Hepatocyte (in vitro differentiated cells): ENCODE measurements at regions not wholly inside any gene's neighbourhood (a gene's known extent, or its start where the extent isn't known, plus 50 kb on each side); places are given as distances from the start of the nearest gene placed in this dataset.

Source experiments
- DNase-seq: peaks from one replicate; pipeline ENCODE4 v3.0.0-alpha.2; 2016; ENCODE audit warnings: low spot score
- H2AFZ ChIP-seq: fragments of 200-600 bp; sonication (generic); 2 replicates; pipeline ENCODE4 v1.6.0; 2016; ENCODE audit warnings: antibody characterized with exemption, mild to moderate bottlenecking
- H3K27ac ChIP-seq: fragments of 200-600 bp; sonication (generic); 2 replicates; pipeline ENCODE4 v1.5.1; 2016; ENCODE audit warnings: mild to moderate bottlenecking
- H3K27me3 ChIP-seq: fragments of 200-600 bp; sonication (generic); 2 replicates; pipeline ENCODE4 v1.6.1; 2016
- H3K36me3 ChIP-seq: fragments of 200-600 bp; sonication (generic); replicated peaks from 2 replicates; pipeline ENCODE4 v1.5.1; 2016; ENCODE audit warnings: low read depth; ENCODE audit not compliant: insufficient read depth
- H3K4me1 ChIP-seq: fragments of 200-600 bp; sonication (generic); 2 replicates; pipeline ENCODE4 v1.5.1; 2016; ENCODE audit warnings: mild to moderate bottlenecking, moderate library complexity; ENCODE audit not compliant: insufficient read depth
- H3K4me2 ChIP-seq: fragments of 200-600 bp; sonication (generic); 2 replicates; pipeline ENCODE4 v1.6.0; 2016
- H3K4me3 ChIP-seq: fragments of 200-600 bp; sonication (generic); 2 replicates; pipeline ENCODE4 v1.5.1; 2016; ENCODE audit warnings: mild to moderate bottlenecking
- H3K79me2 ChIP-seq: fragments of 200-600 bp; sonication (generic); 2 replicates; pipeline ENCODE4 v1.6.0; 2017; ENCODE audit warnings: mild to moderate bottlenecking
- H3K9me2 ChIP-seq: fragments of 200-600 bp; sonication (generic); replicated peaks from 2 replicates; pipeline ENCODE4 v1.6.0; 2017; ENCODE audit warnings: mild to moderate bottlenecking; ENCODE audit not compliant: insufficient read depth
- H3K9me3 ChIP-seq: fragments of 200-600 bp; sonication (generic); 2 replicates; pipeline ENCODE4 v1.5.1; 2016; ENCODE audit warnings: low read depth, mild to moderate bottlenecking
- H4K20me1 ChIP-seq: fragments of 200-600 bp; sonication (generic); 2 replicates; pipeline ENCODE4 v1.6.0; 2016; ENCODE audit warnings: mild to moderate bottlenecking; ENCODE audit not compliant: insufficient read depth, poor library complexity, severe bottlenecking
- EZH2 ChIP-seq: fragments of 200-600 bp; sonication (generic); IDR thresholded peaks from 2 replicates; pipeline ENCODE4 v1.6.1; 2016; ENCODE audit warnings: antibody characterized with exemption, mild to moderate bottlenecking, borderline replicate concordance
- EZH2phosphoT487 ChIP-seq: fragments of 200-600 bp; sonication (generic); IDR thresholded peaks from one replicate; pipeline ENCODE4 v1.6.1; 2018; ENCODE audit warnings: antibody characterized with exemption, mild to moderate bottlenecking, low read depth, moderate library complexity; ENCODE audit not compliant: unreplicated experiment, severe bottlenecking
- WGBS: methylation state at CpG from one replicate; pipeline ENCODE4 v1.1.6; 2016; ENCODE audit warnings: low lambda C conversion rate; ENCODE audit errors: missing lambda C conversion rate; 5-methylcytosine and 5-hydroxymethylcytosine counted together
- TF ChIP-seq, protein P1 (sequence below): fragments of 200-600 bp; sonication (generic); IDR thresholded peaks from 2 replicates; pipeline ENCODE4 v1.5.1; 2016; ENCODE audit warnings: antibody characterized with exemption, mild to moderate bottlenecking; ENCODE audit not compliant: poor library complexity

DNA sequence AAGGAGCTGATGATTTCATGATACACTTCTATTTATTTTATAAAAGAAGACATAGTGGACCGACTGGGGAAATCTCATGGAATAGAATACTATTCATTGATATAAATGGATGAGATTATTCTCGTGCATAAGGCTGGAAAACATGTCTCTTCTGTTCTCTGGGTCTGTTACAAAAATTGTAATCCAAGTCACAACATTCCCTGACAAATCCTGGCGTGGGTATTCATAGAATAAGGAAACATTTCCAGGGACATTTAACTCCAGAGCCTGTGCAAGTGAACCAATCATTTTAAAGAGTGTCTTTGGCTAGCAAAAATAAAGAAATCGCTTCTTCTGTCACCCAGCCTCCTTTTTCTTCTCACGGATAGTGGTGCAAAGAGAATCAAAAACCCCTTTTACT, 1148.5 kb upstream of the AUTS2 start:
- DNase-seq, result no peak
- TF ChIP-seq, protein P1, sequence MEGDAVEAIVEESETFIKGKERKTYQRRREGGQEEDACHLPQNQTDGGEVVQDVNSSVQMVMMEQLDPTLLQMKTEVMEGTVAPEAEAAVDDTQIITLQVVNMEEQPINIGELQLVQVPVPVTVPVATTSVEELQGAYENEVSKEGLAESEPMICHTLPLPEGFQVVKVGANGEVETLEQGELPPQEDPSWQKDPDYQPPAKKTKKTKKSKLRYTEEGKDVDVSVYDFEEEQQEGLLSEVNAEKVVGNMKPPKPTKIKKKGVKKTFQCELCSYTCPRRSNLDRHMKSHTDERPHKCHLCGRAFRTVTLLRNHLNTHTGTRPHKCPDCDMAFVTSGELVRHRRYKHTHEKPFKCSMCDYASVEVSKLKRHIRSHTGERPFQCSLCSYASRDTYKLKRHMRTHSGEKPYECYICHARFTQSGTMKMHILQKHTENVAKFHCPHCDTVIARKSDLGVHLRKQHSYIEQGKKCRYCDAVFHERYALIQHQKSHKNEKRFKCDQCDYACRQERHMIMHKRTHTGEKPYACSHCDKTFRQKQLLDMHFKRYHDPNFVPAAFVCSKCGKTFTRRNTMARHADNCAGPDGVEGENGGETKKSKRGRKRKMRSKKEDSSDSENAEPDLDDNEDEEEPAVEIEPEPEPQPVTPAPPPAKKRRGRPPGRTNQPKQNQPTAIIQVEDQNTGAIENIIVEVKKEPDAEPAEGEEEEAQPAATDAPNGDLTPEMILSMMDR, result no peak
- TF ChIP-seq EZH2 (no peak), EZH2phosphoT487 (no peak)
- H3K79me2 ChIP-seq, result no peaks in the 10 kb centered on the region

DNA sequence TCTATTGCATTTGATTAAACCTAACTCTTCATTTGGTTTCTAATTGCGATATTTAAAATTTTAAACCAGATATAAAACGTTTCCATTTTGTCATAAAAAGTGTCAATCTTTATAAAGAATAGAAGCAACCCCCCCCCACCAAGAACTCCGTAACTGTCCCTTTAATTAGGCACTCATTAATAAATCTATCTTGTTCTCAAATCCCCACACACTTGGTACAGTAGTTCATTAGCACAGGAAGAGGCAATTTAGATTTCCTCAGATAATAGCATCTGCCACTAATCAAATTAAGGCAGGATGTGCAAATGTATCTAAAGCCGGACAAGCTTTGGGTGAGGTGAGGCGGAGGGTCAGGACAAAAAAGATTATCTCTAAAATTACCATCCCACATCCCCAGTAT, 1143.3 kb upstream of the AUTS2 start:
- no peak for DNase-seq
- H3K9me2 ChIP-seq, result no peaks in the 10 kb centered on the region
- H3K27ac ChIP-seq, result no peak overlapping the region
- H4K20me1 ChIP-seq, result no peaks in the 10 kb centered on the region
- no peaks in the 10 kb centered on the region for H3K27me3 ChIP-seq
- TF ChIP-seq, protein P1, result no peak
- TF ChIP-seq EZH2phosphoT487 (no peak), EZH2 (no peak)
- no peaks in the 10 kb centered on the region for H3K4me1 ChIP-seq
- H3K36me3 ChIP-seq, result no peaks in the 10 kb centered on the region
- no peaks in the 10 kb centered on the region for H3K79me2 ChIP-seq
- no peak overlapping the region for H3K4me2 ChIP-seq
- H2AFZ ChIP-seq, result no peak overlapping the region
- 73% methylated on average over 5 of the region's 5 CpGs for WGBS
- H3K9me3 ChIP-seq, result no peaks in the 10 kb centered on the region
- no peak overlapping the region for H3K4me3 ChIP-seq

More for the DNA sequence above, 1148.5 kb upstream of the AUTS2 start:
- no peaks in the 10 kb centered on the region for H3K27me3 ChIP-seq
- H3K4me3 ChIP-seq, result no peak overlapping the region
- H4K20me1 ChIP-seq, result no peaks in the 10 kb centered on the region
- no peaks in the 10 kb centered on the region for H3K36me3 ChIP-seq
- H3K4me2 ChIP-seq, result no peak overlapping the region
- no peak overlapping the region for H3K27ac ChIP-seq
- H3K4me1 ChIP-seq, result no peaks in the 10 kb centered on the region
- H3K9me3 ChIP-seq, result no peaks in the 10 kb centered on the region
- no peaks in the 10 kb centered on the region for H3K9me2 ChIP-seq
- no peak overlapping the region for H2AFZ ChIP-seq
- 87% methylated on average over 5 of the region's 5 CpGs for WGBS

DNA sequence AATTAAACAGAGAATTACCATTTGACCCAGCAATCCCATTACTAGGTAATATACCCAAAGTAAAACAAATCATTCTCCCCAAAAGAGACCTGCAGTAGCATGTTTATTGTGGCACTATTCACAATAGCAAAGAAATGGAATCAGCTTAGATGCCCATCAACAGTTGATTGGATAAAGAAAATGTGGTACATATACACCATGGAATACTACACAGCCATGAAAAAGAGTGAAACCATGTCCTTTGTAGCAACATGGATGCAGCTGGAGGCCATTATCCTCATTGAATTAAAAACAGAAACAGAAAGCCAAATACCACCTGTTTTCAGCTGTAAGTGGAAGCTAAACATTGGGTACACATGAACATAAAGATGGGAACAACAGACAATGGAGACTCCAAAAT, 1141.8 kb upstream of the AUTS2 start:
- no peak for DNase-seq
- Histone ChIP-seq H3K79me2 (no peaks in the 10 kb centered on the region), H3K4me3 (no peak overlapping the region), H3K9me2 (no peaks in the 10 kb centered on the region), H3K27me3 (no peaks in the 10 kb centered on the region), H3K4me1 (no peaks in the 10 kb centered on the region), H3K27ac (no peak overlapping the region), H2AFZ (no peak overlapping the region), H4K20me1 (no peaks in the 10 kb centered on the region), H3K4me2 (no peak overlapping the region), H3K36me3 (no peaks in the 10 kb centered on the region), H3K9me3 (no peaks in the 10 kb centered on the region)
- TF ChIP-seq, protein P1, result no peak
- TF ChIP-seq EZH2 (no peak), EZH2phosphoT487 (no peak)

DNA sequence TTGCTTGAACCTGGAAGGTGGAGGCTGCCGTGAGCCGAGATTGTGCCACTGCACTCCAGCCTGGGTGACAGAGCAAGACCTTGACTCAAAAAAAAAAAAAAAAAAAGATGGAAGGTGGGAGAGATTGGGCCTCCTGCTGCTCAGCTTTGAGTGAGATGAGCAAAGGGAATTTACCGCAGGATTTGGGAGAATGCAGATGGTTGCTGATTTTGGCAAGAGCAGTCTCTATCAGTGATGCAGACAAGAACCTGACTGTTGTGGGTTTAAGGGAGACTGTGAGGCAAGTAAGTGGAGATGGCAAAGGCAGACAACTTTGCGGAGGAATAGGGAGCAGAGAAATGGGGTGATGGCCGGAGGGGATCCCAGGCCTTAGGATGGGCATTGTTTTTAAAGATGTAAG, 1140.8 kb upstream of the AUTS2 start:
- Histone ChIP-seq H3K36me3 (no peaks in the 10 kb centered on the region), H3K27me3 (no peaks in the 10 kb centered on the region), H2AFZ (no peak overlapping the region), H3K4me2 (no peak overlapping the region), H3K4me3 (no peak overlapping the region), H3K9me2 (no peaks in the 10 kb centered on the region), H4K20me1 (no peaks in the 10 kb centered on the region), H3K27ac (no peak overlapping the region), H3K79me2 (no peaks in the 10 kb centered on the region), H3K9me3 (no peaks in the 10 kb centered on the region), H3K4me1 (no peaks in the 10 kb centered on the region)
- TF ChIP-seq, protein P1, result no peak
- TF ChIP-seq EZH2phosphoT487, result no peak
- TF ChIP-seq EZH2, result no peak
- DNase-seq, result no peak
- 93% methylated on average over 5 of the region's 5 CpGs for WGBS
